Kidney (tissue), 13 donors: ENCODE measurements at regions not wholly inside any gene's neighbourhood (a gene's known extent, or its start where the extent isn't known, plus 50 kb on each side); places are given as distances from the start of the nearest gene placed in this dataset.

ENCODE experiments used
- DNase-seq, 5 donors: peaks; one replicate each; pipeline ENCODE4 v3.0.0-alpha.2; 2013 to 2020
- FAIRE-seq: peaks from 2 replicates; lab custom pipeline; 2012; peaks lifted over from hg19 to GRCh38; lab: Jason Lieb, UNC
- H3K27ac ChIP-seq, 2 donors: one replicate each; pipeline ENCODE4 v1.7.0; 2013; ENCODE audit warnings: low read depth in 2 of 2, low read length in 2 of 2, inconsistent platforms in 1 of 2
- H3K27me3 ChIP-seq: one replicate; pipeline ENCODE4 v1.7.1; 2013; ENCODE audit warnings: low read length, inconsistent platforms; ENCODE audit not compliant: control insufficient read depth, insufficient read depth
- H3K36me3 ChIP-seq, 3 donors: one replicate each; pipeline versions ENCODE4 v1.7.0 to v1.7.1; 2013; ENCODE audit warnings: low read length in 3 of 3, control low read depth in 1 of 3, inconsistent platforms in 1 of 3; ENCODE audit not compliant: insufficient read depth in 3 of 3, control insufficient read depth in 2 of 3
- H3K4me1 ChIP-seq, 3 donors: one replicate each; pipeline versions ENCODE4 v1.7.0 to v1.7.1; 2013; ENCODE audit warnings: low read length in 3 of 3, inconsistent platforms in 1 of 3, low read depth in 1 of 3; ENCODE audit not compliant: control insufficient read depth in 2 of 3, insufficient read depth in 2 of 3
- H3K4me3 ChIP-seq, 3 donors: one replicate each; pipeline versions ENCODE4 v1.7.0 to v1.8.1; 2013; ENCODE audit warnings: low read length in 3 of 3, control low read depth in 1 of 3, inconsistent platforms in 1 of 3
- H3K9ac ChIP-seq, 3 donors: one replicate each; pipeline versions ENCODE4 v1.7.0 to v1.7.1; 2013; ENCODE audit warnings: low read length in 3 of 3, control low read depth in 1 of 3, inconsistent platforms in 1 of 3
- H3K9me3 ChIP-seq, 3 donors: one replicate each; pipeline versions ENCODE4 v1.7.0 to v1.7.1; 2013; ENCODE audit warnings: low read length in 3 of 3, control low read depth in 1 of 3, inconsistent platforms in 1 of 3; ENCODE audit not compliant: control insufficient read depth in 2 of 3, insufficient read depth in 1 of 3
- intact Hi-C: fragments of 100-400 bp; cut with DNase I; formaldehyde crosslinking; loops from one replicate; pipeline ENCODE4 v1.11.1; 2022
- TF ChIP-seq, protein P1 (sequence below): IDR thresholded peaks from 3 replicates; pipeline ENCODE4 v1.5.1; 2012; ENCODE audit warnings: mild to moderate bottlenecking, moderate library complexity, borderline replicate concordance; ENCODE audit not compliant: insufficient read depth; ENCODE audit errors: extremely low read depth
- donor health status: control.
- donor health status: control.
- donor health status: control.
- donor health status: control.
- donor health status: control.
- donor health status: DM: yes; HTN: yes; CAD: no.
- donor health status: Normal renal cell carcinoma (clear cell type).

DNA sequence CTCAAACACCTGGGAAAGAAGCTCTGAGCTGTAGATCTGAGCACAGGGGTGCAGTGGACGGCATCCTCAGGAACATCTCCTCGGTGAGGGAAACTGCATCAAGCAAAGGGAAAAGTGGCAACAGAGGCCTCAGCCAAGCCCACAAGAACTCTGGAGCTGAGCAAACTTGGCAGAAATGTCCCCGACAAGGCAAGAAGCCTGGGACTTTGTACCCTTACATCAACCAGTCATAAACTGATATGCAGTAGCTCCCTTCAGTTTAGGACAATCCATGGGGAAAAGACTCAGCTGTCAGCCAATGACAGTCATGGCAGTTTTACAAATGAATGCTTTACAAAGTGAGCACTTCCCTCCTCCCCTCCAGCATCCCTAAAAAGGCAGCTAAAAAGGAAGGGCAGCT lies 210.0 kb upstream of the DYNLRB2 start:
- TF ChIP-seq, protein P1, sequence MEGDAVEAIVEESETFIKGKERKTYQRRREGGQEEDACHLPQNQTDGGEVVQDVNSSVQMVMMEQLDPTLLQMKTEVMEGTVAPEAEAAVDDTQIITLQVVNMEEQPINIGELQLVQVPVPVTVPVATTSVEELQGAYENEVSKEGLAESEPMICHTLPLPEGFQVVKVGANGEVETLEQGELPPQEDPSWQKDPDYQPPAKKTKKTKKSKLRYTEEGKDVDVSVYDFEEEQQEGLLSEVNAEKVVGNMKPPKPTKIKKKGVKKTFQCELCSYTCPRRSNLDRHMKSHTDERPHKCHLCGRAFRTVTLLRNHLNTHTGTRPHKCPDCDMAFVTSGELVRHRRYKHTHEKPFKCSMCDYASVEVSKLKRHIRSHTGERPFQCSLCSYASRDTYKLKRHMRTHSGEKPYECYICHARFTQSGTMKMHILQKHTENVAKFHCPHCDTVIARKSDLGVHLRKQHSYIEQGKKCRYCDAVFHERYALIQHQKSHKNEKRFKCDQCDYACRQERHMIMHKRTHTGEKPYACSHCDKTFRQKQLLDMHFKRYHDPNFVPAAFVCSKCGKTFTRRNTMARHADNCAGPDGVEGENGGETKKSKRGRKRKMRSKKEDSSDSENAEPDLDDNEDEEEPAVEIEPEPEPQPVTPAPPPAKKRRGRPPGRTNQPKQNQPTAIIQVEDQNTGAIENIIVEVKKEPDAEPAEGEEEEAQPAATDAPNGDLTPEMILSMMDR: no peak
- FAIRE-seq: no peak
- DNase-seq: peak in 1 of 5 donors; percentile 29
- H3K27ac ChIP-seq: no peak overlapping the region
- H3K4me1 ChIP-seq: no peaks in the 10 kb centered on the region
- no peaks in the 10 kb centered on the region for H3K36me3 ChIP-seq
- intact Hi-C loops: no loop called here
- H3K27me3 ChIP-seq: no peaks in the 10 kb centered on the region
- H3K4me3 ChIP-seq: no peak overlapping the region
- H3K9ac ChIP-seq: no peak overlapping the region
- H3K9me3 ChIP-seq: no peaks in the 10 kb centered on the region

GRCh38 chr16:80330150-80330549 lies 210.6 kb upstream of the DYNLRB2 start:
- Histone ChIP-seq H3K27me3 (no peaks in the 10 kb centered on the region), H3K9me3 (no peaks in the 10 kb centered on the region), H3K4me3 (no peak overlapping the region), H3K36me3 (no peaks in the 10 kb centered on the region), H3K4me1 (no peaks in the 10 kb centered on the region), H3K9ac (no peak overlapping the region), H3K27ac (no peak overlapping the region)
- TF ChIP-seq, protein P1: no peak
- DNase-seq: peak in 2 of 5 donors; percentile 61 to 85
- FAIRE-seq: no peak
- intact Hi-C loops: no loop called here

- FAIRE-seq: no peak
Measured at GRCh38 chr16:80327740-80328139, 213.1 kb upstream of the DYNLRB2 start.

More at GRCh38 chr16:80327740-80328139, 213.1 kb upstream of the DYNLRB2 start:
- no peaks in the 10 kb centered on the region for H3K27me3 ChIP-seq
- TF ChIP-seq, protein P1: no peak
- DNase-seq: no peak
- no peak overlapping the region for H3K4me3 ChIP-seq
- no peaks in the 10 kb centered on the region for H3K4me1 ChIP-seq
- no peaks in the 10 kb centered on the region for H3K9me3 ChIP-seq
- intact Hi-C loops: no loop called here
- no peaks in the 10 kb centered on the region for H3K36me3 ChIP-seq
- no peak overlapping the region for H3K9ac ChIP-seq
- H3K27ac ChIP-seq: no peak overlapping the region
